ENCODE measurements at regions not wholly inside any gene's neighbourhood (a gene's known extent, or its start where the extent isn't known, plus 50 kb on each side); places are given as distances from the start of the nearest gene placed in this dataset.
"Not testable (repeated sequence)": the region's sequence is repeated elsewhere in the genome, so short reads cannot be mapped to it uniquely, and the experiment has no call there.

DNA sequence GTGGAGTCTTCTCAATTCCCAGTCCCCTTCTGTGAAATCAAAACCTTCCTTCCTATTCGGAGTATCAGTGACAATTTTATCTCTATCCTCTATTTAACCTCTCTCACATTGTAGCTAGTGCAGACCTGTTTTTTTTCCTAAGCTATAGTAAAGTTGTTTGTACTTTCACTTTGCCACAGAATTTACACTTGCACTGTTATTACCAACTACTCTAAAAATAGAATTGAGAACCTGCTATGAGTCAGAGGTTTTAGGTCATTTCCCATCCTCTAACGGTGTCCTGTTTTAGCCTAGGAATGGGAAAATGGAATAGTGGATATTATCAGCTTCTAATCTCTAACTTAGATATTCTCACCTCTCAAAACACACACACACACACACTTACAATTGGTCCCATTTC is 862.7 kb downstream of the NCAM2 start:
- no peak for DNase-seq

DNA sequence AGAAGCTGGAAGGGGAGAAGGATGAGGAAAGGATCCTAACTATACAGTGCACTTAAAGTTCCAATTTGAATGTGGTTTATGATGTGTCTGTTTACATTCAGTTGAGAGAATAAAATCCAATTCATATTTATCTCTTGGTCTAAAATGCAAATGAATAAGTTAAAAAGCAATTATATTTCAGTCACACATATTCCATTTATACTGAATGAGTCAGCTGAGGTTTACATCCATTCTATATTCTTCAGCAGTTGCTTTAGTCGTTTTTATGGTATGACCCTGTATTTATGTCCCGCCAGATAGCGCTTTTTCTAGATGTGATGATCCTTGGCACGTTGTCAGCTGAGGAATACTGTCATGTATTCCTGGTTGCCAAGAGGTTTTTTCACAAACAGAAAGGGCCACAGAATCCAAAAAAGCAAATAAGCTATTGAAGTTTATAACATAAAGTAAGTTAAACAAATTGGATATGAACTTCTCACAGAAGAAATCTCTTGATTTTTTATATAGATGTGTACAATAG is 866.2 kb downstream of the NCAM2 start:
- DNase-seq: no peak

DNA sequence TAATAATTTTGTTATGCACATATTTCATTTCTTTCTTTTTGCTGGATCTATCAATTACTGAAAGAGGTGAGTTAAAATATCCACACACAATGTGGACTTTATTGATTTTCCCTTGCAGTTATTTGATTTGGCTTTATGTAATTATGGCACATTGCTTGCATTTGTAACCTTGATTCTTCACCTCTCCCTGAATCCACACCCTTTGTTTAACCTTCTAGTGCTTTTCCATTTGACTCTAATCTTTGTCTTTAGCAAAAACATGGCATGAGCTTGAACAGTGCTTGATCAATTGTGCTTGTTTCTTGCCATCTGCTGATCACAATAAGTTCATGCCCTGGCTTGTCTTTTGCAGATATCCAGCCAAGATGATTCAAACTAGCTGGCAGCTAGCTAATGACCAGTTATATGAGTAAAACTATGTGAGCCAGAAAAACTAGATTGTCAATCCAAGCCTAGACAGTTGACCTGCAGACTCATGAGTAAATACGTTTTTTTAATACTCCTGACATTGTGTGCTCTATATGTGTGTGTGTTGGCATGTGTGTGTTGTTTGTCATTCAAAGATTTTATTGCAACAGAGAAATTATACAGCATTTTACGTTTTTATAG is 899.2 kb downstream of the NCAM2 start:
- DNase-seq: no peak

DNA sequence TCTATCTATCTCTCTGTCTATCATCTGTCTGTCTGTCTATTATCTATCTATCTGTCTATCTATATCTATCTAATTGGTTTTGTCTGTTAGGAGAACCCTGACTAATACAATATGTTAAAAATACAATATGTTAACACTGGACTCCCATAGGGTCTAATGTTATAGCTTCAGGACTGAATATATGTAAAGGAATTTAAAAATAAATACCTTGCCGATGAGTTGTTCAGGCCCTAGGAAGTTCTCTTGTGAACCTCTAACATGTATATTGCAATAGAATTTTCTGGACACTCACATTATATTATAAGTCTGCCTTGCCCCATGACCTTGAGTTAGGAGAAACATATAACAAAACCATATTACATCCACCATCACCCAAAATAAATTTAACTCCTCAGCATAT is 900.6 kb downstream of the NCAM2 start:
- DNase-seq: no peak

DNA sequence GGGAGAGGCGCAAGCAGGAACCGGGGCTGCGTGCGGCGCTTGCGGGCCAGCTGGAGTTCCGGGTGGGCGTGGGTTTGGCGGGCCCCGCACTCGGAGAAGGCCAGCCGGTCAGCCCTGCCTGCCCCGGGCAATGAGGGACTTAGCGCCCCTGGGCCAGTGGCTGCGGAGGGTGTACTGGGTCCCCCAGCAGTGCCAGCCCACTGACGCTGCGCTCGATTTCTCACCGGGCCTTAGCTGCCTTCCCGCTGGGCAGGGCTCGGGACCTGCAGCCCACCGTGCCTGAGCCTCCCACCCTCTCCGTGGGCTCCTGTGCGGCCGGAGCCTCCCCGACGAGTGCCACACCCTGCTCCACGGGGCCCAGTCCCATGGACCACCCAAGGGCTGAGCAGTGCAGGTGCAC is 904.2 kb downstream of the NCAM2 start:
- DNase-seq: not testable (repeated sequence)

DNA sequence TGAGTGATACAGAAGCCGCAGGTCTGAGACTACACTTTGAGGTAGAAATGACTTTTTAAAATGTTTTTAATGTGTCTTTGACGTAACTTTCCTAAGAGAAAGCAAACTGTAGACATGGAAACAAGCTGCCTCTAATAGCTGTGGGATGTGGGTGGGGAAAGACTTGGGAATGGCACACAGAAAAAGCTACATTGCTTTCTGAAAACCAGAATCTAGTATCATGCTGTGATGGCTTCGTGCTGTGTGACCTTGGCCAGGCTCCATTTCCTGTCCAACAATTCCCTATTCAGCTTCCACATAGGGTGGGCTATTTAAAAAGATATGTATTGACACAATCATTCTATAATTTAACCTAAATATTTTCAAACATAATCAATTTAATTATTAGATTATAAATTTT is 909.1 kb downstream of the NCAM2 start:
- DNase-seq: no peak

DNA sequence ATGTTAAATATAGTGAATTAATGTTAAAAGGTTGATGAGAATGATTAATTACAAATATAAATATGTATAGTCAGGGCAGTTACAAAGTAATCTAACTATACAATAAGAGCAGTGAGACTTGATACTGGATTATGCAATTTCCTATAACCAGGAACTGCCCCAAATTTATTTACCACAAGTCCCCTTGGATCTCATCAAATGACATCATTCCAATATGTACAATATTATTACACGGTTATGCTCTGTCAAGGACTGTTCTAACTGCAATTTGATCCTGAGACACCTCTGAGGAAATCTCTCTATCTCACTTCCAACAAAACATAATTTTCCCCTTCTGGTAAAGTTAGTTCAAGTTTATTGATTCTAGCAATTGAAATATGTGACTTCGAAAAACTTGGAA is 917.6 kb downstream of the NCAM2 start:
- no peak for DNase-seq

DNA sequence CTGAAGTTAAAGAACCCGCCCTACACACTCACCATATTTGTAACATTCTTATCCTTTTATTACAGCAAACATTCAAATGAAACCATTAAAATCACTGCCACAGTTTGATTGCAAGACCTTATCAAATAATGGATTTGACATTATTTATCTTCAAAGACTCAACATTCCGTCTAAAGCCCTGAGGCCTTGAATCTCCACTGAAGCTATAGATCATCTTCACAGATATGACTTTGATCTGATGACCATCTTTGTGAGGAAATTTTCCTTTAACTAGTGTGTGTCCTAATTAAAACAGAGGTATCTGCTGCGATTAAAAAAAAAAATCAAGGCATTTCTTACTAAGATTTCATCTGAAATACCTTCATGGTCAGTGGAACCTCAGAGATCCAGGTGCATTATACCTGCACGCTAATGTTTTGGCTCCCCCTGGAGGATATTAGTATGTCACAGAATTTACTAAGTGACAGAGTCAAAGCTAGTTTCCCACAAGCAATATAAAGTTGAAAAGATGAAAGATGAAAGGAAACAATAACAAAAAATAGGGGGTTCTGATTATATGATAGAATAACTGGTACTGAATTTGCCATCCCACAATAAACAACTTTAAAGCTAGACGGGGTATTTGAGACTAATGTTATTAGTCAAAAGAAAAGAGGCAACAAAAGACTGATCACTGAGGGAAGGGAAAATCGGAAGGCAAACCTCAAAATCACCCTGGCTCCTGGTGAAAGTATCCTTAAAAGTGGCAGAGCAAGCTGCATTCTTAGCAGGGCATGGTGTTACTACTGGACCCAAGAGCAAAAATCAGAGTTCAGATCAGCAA is 923.4 kb downstream of the NCAM2 start:
- no peak for DNase-seq

DNA sequence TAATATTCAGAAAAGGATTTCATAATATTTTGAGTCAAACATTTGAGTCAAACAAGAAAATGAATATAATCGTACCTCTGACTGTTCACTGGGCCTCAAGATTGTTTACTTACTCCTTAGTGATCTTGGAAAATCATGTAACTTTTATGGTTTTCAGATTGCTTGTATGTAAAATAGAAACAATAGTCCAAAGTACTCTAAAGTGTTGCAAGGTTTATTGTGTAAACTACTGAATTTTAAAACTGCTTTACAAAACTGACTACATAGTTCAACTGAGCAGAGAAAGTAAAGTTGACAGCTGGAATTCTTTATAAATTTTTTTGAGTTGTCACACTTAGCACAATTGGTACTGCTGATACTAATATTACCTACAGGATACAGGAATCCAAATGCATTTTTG is 931.0 kb downstream of the NCAM2 start:
- DNase-seq: no peak

DNA sequence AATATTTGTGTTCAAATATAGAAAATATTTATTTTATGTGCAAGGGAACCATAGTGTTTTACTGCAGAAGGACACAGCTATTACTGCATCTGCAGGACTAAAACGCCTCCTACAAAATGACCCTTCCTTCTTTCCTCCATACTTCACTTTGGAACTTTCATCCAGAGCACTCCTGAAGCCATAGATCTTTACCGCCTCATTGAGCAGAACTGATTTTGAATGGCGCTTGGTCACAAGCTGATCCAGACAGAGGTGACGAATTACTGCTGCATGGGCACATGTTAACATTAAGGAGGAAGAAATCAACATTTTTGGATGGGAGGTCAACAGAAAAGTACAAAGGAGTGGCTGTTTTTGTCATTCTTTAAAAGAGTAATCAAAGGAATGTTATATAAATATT is 931.6 kb downstream of the NCAM2 start:
- no peak for DNase-seq

DNA sequence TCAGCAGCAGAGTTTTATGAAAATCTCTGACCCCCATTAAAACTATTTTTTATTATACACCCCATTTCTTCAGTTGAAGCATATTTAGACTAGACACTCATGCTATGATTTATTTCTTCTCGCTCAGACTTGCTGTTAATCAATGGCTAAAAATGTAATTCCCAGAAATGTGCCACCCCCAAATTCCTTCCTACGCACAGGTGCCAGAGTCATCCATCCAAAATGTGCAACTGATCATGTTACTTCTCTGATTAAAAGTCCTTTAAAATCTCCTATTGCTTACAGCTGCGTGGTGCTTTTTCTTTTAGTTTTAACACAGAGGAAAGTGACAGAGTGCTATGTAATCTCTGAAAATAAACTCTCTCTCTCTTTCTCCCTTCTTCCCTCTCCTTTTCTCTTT is 954.4 kb downstream of the NCAM2 start:
- no peak for DNase-seq

DNA sequence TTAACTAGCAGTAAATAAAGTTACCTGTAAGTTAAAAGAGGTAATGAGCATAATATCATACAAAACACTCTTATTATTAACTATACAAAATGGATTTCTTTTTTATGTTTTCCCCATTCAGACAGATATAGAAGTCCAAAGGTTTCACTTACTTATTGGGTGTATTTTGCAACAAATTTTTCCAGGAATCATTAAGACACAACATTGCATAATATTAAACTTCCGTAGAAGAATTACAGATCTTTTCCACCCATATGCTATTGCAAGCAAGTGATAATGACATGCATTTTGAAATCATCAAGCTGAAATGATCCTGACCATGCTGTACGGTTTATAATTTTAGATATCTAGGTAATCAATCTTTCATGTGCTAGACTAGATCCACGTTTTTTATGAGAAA is 957.0 kb downstream of the NCAM2 start:
- no peak for DNase-seq

DNA sequence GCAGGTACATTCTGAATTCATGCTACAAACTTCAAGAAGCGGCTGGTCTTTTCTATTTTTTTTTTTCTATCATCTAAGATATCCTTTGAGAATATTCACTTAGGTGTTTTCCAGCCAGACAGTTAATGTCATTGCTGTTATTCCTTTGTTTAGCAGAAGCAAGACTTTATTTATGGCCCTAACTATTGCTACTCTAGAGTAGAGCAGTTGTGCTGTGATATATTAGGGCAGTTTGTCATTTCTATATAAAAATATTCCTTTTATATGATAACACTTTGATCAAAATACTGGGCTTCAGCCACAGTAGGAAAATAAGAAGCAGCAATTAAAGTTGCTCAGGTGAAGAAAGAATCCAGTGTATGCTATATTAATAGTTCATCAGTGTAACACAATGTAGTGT is 959.3 kb downstream of the NCAM2 start:
- DNase-seq: no peak

DNA sequence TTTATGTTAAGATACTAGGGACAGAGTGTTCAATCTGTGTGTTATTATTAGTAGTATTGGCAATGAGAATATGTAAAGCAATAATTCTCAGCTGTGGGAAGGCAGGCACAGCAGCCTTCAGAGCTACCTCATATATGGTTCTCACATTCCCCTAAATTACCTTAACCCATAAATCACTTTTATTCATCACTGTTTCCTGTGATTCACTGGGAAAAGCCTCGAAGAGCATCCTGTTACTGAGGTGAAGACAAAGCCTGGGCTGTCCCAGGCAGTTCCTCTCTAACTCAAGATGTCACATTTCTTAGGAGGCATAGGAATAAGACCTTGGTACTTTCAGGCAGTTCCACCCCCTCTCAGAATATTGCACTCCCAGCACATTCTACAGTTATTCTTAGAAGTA is 965.7 kb downstream of the NCAM2 start:
- no peak for DNase-seq

DNA sequence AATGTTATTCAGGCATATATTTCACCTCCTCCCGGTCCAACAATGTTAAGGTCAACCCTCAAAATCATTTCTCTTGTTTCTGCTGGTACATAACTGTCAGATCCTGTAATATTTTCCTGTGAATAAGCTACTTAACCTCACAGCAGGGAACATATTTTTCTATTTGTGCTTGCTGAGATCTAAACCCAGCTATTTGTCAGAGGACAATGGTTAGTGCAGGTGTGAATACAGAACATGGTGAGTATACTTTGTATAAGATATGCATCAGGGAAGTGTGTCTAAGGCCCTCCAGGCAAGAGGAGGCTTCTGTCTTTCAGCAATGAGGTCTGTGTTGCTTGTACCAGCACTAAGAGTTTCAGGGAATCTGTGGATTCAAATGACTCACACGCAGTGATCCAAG is 970.6 kb downstream of the NCAM2 start:
- DNase-seq: no peak

DNA sequence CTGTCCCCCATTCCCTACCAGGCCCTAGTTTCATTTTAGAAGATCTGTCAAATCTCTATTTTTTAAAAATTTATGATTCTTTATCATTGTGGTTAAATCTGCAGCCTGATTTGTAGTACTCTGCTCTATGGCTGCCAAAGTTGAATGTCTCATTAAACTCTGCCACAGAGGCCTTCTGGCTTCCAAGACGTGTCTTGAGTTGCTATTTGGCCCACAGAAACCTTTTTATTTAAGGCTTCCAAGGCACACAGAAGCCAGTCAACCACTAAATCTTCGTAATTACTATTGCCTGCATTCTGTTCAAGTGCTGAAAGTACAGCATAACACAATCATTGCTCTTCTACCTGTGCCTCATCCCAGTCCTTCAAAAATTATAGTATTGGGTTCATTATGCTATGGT is 971.0 kb downstream of the NCAM2 start:
- DNase-seq: no peak

DNA sequence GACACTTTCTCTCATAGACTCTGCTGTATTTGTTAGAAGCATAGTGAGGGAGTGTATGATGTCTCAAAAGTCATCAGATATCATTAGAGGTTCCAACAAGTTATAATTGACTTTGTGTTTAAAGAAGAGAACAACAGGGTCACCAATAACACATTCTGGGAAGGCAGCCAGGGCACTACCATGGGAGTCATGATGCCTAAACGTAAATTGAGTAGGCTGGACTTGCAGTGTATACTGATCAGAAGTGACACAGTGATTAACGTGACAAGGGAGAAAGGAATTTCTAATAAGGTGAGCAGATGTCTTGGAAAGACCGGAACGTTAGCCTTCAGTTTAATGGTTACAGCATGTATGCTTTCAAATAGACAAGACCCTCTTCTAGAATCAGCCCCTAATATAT is 973.2 kb downstream of the NCAM2 start:
- no peak for DNase-seq

DNA sequence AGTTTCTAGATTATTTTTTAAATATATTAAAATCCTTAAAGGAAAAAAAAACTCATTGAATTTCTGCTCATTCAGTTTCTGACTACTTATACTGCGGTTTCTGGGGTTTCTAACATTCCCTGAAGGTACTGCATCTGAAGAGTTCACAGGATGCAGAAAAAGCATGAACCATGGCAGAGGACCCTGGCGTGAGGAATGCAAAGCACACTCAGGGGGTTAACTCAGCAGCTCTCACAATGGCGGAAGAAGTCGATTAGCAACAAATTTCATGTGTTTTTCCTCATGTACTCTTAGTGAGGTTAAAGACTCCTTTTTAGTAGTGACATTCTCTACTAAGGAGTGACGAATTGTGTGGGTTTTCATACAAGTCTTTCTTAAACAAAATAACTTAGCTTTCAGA is 975.6 kb downstream of the NCAM2 start:
- DNase-seq: no peak

DNA sequence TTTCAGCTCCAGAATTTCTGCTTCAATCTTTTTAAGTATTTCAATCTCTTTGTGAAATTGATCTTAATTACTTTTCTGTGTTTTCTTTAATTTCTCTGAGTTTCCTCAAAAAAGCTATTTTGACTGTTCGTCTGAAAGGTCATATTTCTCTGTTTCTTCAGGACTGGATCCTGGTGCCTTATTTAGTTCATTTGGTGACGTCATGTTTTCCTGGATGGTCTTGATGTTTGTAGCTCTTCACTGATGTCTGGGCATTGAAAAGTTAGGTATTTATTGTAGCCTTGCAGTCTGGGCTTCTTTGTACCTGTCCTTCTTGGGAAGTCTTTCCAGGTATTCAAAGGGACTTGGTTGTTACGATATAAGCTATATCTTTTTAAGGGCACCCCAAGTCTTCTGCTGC is 998.7 kb downstream of the NCAM2 start:
- DNase-seq: no peak

DNA sequence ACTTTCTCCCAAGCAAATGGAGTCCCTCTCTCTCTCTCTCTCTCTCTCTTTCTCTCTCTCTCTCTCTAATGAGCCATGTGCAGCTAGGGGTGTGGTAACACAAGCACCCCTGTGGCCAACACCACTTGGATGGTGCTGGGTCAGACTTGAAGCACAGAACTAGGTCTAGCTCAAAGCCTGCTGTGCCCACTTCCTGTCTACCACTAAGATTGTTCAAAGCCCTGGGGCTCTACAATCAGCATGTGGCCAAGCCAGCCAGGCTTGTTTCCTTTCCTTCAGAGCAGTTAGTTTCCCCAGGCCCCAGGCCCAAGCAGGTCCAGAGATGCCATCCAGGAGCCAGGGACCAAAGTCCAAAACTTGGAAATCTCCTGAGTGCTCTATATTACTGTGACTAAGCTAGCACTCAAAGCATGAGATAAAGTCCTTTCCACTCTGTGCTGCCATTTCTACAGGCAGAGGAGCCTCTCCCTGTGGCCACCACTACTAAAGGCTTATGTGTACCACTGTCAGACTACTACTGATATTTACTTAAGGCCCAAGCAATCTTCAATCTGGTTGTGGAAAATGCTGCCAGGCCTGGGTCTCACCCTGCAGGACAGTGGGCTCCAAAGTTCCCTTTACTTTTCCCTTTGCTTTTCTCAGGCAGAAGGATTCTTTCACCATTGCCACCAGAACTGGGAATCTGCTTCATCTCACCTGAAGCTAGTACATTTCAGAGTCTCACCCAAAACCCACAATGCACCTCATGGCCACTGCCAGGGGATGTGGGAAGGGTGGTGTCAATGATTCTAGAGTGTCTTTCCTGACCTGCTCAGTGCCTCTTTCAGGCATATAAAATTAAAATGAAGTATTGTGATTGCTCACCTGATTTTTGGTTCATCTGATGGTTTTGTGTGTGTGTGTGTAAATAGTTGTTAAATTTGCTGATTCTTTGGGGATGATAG is 999.5 kb downstream of the NCAM2 start:
- no peak for DNase-seq

DNA sequence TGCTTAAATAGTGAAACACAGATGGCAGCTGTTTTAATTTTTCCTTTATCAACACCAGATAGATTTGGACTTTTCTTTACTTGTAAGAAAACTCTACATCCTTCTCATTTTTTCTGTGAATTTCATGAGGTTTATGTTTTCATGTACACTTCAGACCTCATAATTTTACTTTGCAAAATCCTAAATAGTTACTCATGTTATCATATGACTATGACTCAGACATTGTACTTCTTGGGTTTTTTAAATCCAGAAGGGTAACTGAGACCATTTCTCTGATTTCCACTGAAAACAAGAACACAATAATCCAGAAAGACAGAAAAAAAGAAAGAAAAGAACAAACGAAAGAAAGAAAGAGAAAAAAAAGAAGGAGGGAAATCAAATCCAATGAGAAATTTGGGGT is 1021.6 kb downstream of the NCAM2 start:
- DNase-seq: no peak

DNA sequence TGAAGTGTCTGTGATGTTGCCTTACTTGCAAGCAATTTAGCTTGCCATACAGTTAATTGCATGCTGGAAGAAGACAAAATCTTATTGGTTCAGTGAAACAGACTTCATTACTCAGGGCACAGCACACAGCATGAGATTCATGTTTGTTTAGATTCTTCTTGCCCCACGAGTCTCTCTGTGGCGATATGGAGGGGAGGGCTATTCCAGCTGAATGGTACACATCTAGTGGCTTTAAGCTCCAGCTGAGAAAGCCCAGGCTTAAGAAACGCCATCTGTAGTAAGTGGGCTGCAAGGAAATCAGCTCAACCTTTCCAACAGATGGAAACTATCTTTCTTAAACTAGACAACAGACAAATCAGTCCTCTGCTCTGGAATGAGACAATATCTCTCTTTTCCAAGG is 1022.0 kb downstream of the NCAM2 start:
- DNase-seq: no peak

DNA sequence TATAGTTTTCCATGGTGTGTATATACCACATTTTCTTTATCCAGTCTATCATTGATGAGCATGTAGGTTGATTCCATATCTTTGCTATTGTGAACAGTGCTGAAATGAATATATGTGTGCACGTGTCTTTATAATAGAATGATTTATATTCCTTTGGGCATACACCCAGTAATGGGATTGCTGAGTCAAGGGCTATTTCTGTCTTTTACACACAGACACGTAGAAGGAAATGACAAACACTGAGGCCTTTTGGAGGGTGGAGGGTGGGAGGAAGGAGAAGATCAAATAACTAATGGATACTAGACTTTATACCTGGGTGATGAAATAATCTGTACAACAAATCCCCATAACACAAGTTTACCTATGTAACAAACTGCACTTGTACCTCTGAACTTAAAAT is 1025.7 kb downstream of the NCAM2 start:
- DNase-seq: not testable (repeated sequence)

DNA sequence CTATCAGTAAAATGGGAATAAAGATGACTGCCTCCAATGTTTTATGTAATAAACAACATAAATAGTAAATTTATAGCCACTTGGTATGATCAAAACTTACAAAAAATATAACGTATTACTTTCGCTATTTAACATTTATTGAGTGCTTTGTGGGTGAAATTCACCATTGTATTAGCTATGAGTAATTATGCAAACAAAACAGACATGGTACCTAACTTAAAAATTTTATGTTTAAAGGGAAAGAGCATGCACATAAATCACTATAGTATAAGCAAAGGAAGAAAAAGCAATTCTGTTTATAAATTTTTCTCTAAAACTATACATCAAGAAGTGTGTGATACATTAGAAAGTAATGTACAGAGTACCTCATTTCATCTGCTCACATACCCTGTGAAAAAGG is 1046.2 kb downstream of the NCAM2 start:
- no peak for DNase-seq
